ENCODE measurements at regions not wholly inside any gene's neighbourhood (a gene's known extent, or its start where the extent isn't known, plus 50 kb on each side); places are given as distances from the start of the nearest gene placed in this dataset.

- no peak for DNase-seq
These were observed 465.6 kb upstream of the KIF2A start for GRCh38 chr5:61840361-61840760.

- no peak for DNase-seq
These were observed 463.2 kb upstream of the KIF2A start for GRCh38 chr5:61842840-61843239.

- DNase-seq: no peak
These were observed 455.3 kb upstream of the KIF2A start for GRCh38 chr5:61850696-61851095.

- DNase-seq: no peak
These were observed 451.5 kb upstream of the KIF2A start for GRCh38 chr5:61854531-61854930.

GRCh38 chr5:61860978-61861377, 445.0 kb upstream of the KIF2A start:
- no peak for DNase-seq

- DNase-seq: no peak
These were observed 439.1 kb upstream of the KIF2A start for GRCh38 chr5:61866930-61867329.

GRCh38 chr5:61869333-61869732, 436.7 kb upstream of the KIF2A start:
- no peak for DNase-seq

- DNase-seq: no peak
These were observed 427.5 kb upstream of the KIF2A start for GRCh38 chr5:61878471-61878870.

GRCh38 chr5:61881821-61882487, 424.1 kb upstream of the KIF2A start:
- DNase-seq: no peak

- DNase-seq: no peak
These were observed 423.0 kb upstream of the KIF2A start for GRCh38 chr5:61882901-61883500.

GRCh38 chr5:61884252-61884855, 421.7 kb upstream of the KIF2A start:
- no peak for DNase-seq

- DNase-seq: no peak
These were observed 419.8 kb upstream of the KIF2A start for GRCh38 chr5:61886214-61886613.

- DNase-seq: no peak
These were observed 418.7 kb upstream of the KIF2A start for GRCh38 chr5:61887271-61887670.

GRCh38 chr5:61894046-61894445, 412.0 kb upstream of the KIF2A start:
- no peak for DNase-seq

- DNase-seq: no peak
These were observed 409.2 kb upstream of the KIF2A start for GRCh38 chr5:61896811-61897210.

GRCh38 chr5:61897251-61897650, 408.8 kb upstream of the KIF2A start:
- DNase-seq: no peak

GRCh38 chr5:61901997-61902396, 404.0 kb upstream of the KIF2A start:
- DNase-seq: no peak

GRCh38 chr5:61904730-61905129, 401.3 kb upstream of the KIF2A start:
- DNase-seq: no peak

- no peak for DNase-seq
These were observed 400.4 kb upstream of the KIF2A start for GRCh38 chr5:61905613-61906012.

- DNase-seq: no peak
These were observed 399.2 kb upstream of the KIF2A start for GRCh38 chr5:61906820-61907219.

- no peak for DNase-seq
These were observed 398.0 kb upstream of the KIF2A start for GRCh38 chr5:61907995-61908394.

- DNase-seq: no peak
These were observed 395.2 kb upstream of the KIF2A start for GRCh38 chr5:61910771-61911170.

GRCh38 chr5:61912559-61912958, 393.4 kb upstream of the KIF2A start:
- no peak for DNase-seq

GRCh38 chr5:61915646-61916045, 390.4 kb upstream of the KIF2A start:
- DNase-seq: no peak
